T47D (cell line): ENCODE measurements at regions not wholly inside any gene's neighbourhood (a gene's known extent, or its start where the extent isn't known, plus 50 kb on each side); places are given as distances from the start of the nearest gene placed in this dataset.

Source experiments
- DNase-seq, 2 experiments: peaks; one replicate each; pipeline versions ENCODE4 v3.0.0 to v3.0.0-alpha.2; 2011 to 2012; ENCODE audit warnings: low read depth in 1 of 2, low spot score in 1 of 2
- JUND ChIP-seq: IDR thresholded peaks from 2 replicates; pipeline ENCODE4 v1.6.1; 2012; ENCODE audit warnings: low read depth
- in situ Hi-C: cut with HindIII; loops from 2 replicates; pipeline ENCODE4 v1.10.0; 2016; ENCODE audit warnings: low sequenced_read_pairs, low pct_unique_long_range_greater_than_20kb

GRCh38 chr2:43027097-43027873 lies 199.1 kb downstream of the ZFP36L2 start:
- DNase-seq, result no peak

GRCh38 chr2:43026426-43027096 lies 199.8 kb downstream of the ZFP36L2 start:
- DNase-seq, result no peak
- in situ Hi-C loops, result no loop called here
- no peak for TF ChIP-seq JUND

More at GRCh38 chr2:43027097-43027873, 199.1 kb downstream of the ZFP36L2 start:
- TF ChIP-seq JUND, result no peak
- in situ Hi-C loops, result no loop called here

- no peak for TF ChIP-seq JUND
- in situ Hi-C loops, result no loop called here
- DNase-seq, result no peak
Measured at GRCh38 chr2:43025709-43026295, 200.6 kb downstream of the ZFP36L2 start.

GRCh38 chr2:43024515-43025011 lies 201.8 kb downstream of the ZFP36L2 start:
- DNase-seq, result peak; percentile 53 to 57
- TF ChIP-seq JUND, result no peak
- in situ Hi-C loops, result no loop called here

GRCh38 chr2:43023791-43024514 lies 202.5 kb downstream of the ZFP36L2 start:
- no peak for TF ChIP-seq JUND
- in situ Hi-C loops, result no loop called here
- DNase-seq, result no peak

GRCh38 chr2:43022896-43023295 lies 203.5 kb downstream of the ZFP36L2 start:
- DNase-seq, result no peak
- TF ChIP-seq JUND, result no peak
- in situ Hi-C loops, result no loop called here

- in situ Hi-C loops, result no loop called here
- no peak for TF ChIP-seq JUND
- no peak for DNase-seq
Measured at GRCh38 chr2:43021791-43022509, 204.5 kb downstream of the ZFP36L2 start.

- no peak for DNase-seq
- in situ Hi-C loops, result no loop called here
- no peak for TF ChIP-seq JUND
Measured at GRCh38 chr2:43020990-43021669, 205.3 kb downstream of the ZFP36L2 start.

- DNase-seq, result no peak
- TF ChIP-seq JUND, result no peak
- in situ Hi-C loops, result no loop called here
Measured at GRCh38 chr2:43020296-43020695, 206.1 kb downstream of the ZFP36L2 start.

- TF ChIP-seq JUND, result no peak
- in situ Hi-C loops, result no loop called here
- DNase-seq, result no peak
Measured at GRCh38 chr2:43019536-43020183, 206.7 kb downstream of the ZFP36L2 start.

GRCh38 chr2:43019025-43019367 lies 207.4 kb downstream of the ZFP36L2 start:
- DNase-seq, result no peak
- TF ChIP-seq JUND, result no peak
- in situ Hi-C loops, result no loop called here
